ENCODE measurements at regions not wholly inside any gene's neighbourhood (a gene's known extent, or its start where the extent isn't known, plus 50 kb on each side); places are given as distances from the start of the nearest gene placed in this dataset.

- Mint-ChIP-seq H3K27me3 (ENCODE audit: low read depth) (peaks cover 15% of the 10 kb centered on the region), H3K9me3 (no peaks in the 10 kb centered on the region), H3K27ac (no peak overlapping the region), H3K4me3 (no peak overlapping the region), H3K4me1 (no peaks in the 10 kb centered on the region), H3K36me3 (no peaks in the 10 kb centered on the region)
- TF ChIP-seq CTCF (IDR thresholded peaks at IDR 0.05; ENCODE audit: unreplicated experiment), result no peak
- no peak for DNase-seq (ENCODE audit: low spot score in 2 of 2, unreplicated experiment in 2 of 2)
Observed at GRCh38 chr7:48992816-48993215, 68.5 kb downstream of the CDC14C start.

DNA sequence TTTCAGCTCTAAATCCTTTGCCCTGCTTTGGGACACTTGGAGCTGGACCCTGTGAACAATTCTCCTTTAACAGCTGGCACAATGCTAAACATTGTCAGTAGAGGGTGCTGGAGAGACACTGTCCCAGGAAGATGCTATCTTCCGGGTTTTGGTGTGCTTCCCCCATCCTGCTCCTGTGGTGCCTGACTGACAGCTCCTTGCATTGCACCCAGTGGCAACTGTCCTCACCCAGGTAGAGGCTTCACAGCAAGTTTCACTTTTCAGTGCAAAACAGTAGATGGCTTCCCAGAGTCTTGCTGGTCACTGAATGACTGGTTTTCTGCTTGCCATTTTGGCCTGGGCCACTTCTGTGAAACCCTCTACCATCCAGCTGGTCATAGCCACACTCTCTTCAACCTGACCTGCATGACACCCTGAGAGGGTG is 77.3 kb downstream of the CDC14C start:
- DNase-seq (ENCODE audit: low spot score in 2 of 2, unreplicated experiment in 2 of 2), result no peak
- Mint-ChIP-seq H3K4me3 (no peak overlapping the region), H3K36me3 (no peaks in the 10 kb centered on the region), H3K27me3 (ENCODE audit: low read depth) (peaks cover 6% of the 10 kb centered on the region), H3K27ac (no peak overlapping the region), H3K9me3 (peaks cover 13% of the 10 kb centered on the region), H3K4me1 (peaks cover 8% of the 10 kb centered on the region)
- peak; percentile 34 for TF ChIP-seq CTCF (IDR thresholded peaks at IDR 0.05; ENCODE audit: unreplicated experiment)

DNA sequence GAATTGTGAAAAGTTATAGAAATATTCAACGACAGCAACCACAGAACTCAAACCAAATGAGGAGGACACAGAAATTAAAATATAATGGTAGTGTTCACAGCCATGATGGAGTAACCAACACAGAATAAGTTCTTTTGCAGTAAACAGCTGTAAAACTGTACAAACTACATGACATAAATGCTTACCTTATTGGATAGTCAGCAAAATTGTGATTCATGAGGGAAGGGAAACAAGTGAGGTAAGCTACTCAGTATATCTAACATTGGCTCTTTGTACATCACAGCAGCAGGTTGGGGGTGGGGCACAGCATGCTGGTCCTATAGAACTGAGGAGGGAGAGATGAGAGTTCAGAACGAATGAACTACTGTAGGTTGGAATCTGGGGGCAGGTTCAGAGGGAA is 86.4 kb downstream of the CDC14C start:
- H3K36me3 Mint-ChIP-seq, result no peaks in the 10 kb centered on the region

GRCh38 chr7:49014870-49015269 is 90.5 kb downstream of the CDC14C start:
- Mint-ChIP-seq H3K36me3 (no peaks in the 10 kb centered on the region), H3K27ac (no peak overlapping the region), H3K9me3 (peaks cover 47% of the 10 kb centered on the region), H3K4me3 (no peak overlapping the region), H3K27me3 (ENCODE audit: low read depth) (no peaks in the 10 kb centered on the region), H3K4me1 (no peaks in the 10 kb centered on the region)
- TF ChIP-seq CTCF (IDR thresholded peaks at IDR 0.05; ENCODE audit: unreplicated experiment), result no peak
- DNase-seq (ENCODE audit: low spot score in 2 of 2, unreplicated experiment in 2 of 2), result no peak

More for the DNA sequence above, 86.4 kb downstream of the CDC14C start:
- no peaks in the 10 kb centered on the region for H3K4me1 Mint-ChIP-seq
- no peak for DNase-seq (ENCODE audit: low spot score in 2 of 2, unreplicated experiment in 2 of 2)
- TF ChIP-seq CTCF (IDR thresholded peaks at IDR 0.05; ENCODE audit: unreplicated experiment), result no peak
- no peaks in the 10 kb centered on the region for H3K27me3 Mint-ChIP-seq (ENCODE audit: low read depth)
- H3K9me3 Mint-ChIP-seq, result peaks cover 46% of the 10 kb centered on the region
- H3K4me3 Mint-ChIP-seq, result no peak overlapping the region
- H3K27ac Mint-ChIP-seq, result no peak overlapping the region

DNA sequence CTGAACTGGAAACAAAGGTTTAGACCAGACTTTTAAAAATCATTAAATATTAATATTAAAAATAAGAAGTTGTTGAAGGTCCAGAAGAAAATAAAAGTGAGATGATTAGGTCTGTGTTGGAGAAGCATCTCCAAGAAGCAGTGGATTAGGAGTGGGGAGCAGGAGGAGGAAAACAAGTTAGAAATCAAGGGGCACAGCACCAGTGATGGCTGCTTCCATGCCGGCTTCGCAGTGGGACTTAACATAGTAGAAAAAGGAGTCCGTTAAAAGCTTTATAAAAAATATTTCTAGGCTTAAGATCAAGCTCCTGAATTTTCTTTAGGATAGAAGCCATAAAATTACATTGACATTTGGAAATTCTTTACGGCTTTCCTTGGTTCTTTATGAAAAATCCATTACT is 95.8 kb downstream of the CDC14C start:
- Mint-ChIP-seq H3K27me3 (ENCODE audit: low read depth) (no peaks in the 10 kb centered on the region), H3K36me3 (no peaks in the 10 kb centered on the region), H3K27ac (no peak overlapping the region), H3K4me3 (no peak overlapping the region), H3K9me3 (peaks cover 16% of the 10 kb centered on the region), H3K4me1 (peaks cover 14% of the 10 kb centered on the region)
- no peak for DNase-seq (ENCODE audit: low spot score in 2 of 2, unreplicated experiment in 2 of 2)
- no peak for TF ChIP-seq CTCF (IDR thresholded peaks at IDR 0.05; ENCODE audit: unreplicated experiment)

DNA sequence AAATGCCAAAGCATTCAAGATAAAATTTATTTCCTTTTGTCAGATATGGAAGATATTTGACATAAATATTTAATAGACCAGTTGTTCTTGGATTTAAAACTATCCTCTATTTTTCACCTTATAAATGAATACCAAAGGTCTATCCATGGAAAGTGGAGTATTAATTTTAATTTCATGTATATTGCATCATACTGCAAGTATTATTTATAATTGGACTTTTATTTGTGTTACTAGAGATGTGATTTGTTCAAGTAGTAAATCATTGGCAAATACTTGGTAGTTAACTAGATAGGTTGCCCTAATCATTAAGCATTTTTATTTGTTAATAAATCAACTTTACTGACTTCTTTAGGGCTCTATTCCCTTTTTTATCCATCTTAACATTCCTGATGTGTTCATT is 98.1 kb downstream of the CDC14C start:
- DNase-seq (ENCODE audit: low spot score in 2 of 2, unreplicated experiment in 2 of 2), result no peak
- Mint-ChIP-seq H3K36me3 (no peaks in the 10 kb centered on the region), H3K4me3 (no peak overlapping the region), H3K27me3 (ENCODE audit: low read depth) (no peaks in the 10 kb centered on the region), H3K27ac (no peak overlapping the region), H3K4me1 (peaks cover 22% of the 10 kb centered on the region), H3K9me3 (no peaks in the 10 kb centered on the region)
- no peak for TF ChIP-seq CTCF (IDR thresholded peaks at IDR 0.05; ENCODE audit: unreplicated experiment)

Measured in mesothelial cell of epicardium (in vitro differentiated cells).